GM19372 (cell line): ENCODE measurements at regions not wholly inside any gene's neighbourhood (a gene's known extent, or its start where the extent isn't known, plus 50 kb on each side); places are given as distances from the start of the nearest gene placed in this dataset.

Source experiments
- ATAC-seq: cut with Tn5 transposase; IDR thresholded peaks from one replicate; pipeline ENCODE4 v1.9.1; 2021; ENCODE audit warnings: mild to moderate bottlenecking, low read depth, moderate library complexity; ENCODE audit not compliant: unreplicated experiment

DNA sequence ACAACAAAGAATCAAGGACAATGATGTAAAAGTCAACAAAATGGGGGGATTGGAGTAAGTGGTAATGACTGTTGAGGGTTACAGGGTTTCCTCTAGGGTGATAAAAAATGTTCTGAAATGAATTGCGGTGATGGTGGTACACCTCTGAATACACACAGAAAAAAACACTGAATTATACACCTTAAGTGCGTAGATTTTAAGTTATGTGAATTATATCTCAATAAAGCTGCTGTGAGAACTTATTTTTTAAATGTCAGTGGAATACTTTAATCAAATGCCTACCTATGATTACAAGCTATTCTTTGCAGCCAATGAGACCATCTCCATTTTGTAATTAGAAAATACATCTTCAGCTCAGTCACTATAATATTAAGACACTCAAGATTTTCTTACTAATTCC, 53.5 kb downstream of the ZNF608 start:
- no peak for ATAC-seq

DNA sequence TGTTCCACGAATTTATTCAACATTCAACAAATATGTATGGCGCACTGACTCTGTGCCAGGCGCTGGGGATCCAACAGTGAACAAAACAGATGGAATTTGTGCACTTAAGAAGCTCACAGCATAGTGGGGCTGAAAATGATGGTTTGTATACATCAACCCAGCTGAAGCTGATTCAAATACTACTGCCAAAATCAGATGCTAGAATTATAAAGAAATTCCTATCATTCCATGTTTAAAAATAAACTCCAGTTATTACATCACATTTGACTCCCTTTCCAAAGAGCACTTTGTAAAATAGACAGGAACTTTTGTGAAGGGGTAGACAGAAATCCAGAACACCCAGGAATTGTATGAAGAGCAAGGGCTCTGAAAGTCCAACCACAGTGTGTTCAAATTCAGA, 54.1 kb downstream of the ZNF608 start:
- no peak for ATAC-seq

- no peak for ATAC-seq
These were observed 56.8 kb downstream of the ZNF608 start for GRCh38 chr5:124689653-124690052.

- ATAC-seq = no peak
These were observed 60.0 kb downstream of the ZNF608 start for GRCh38 chr5:124686239-124687004.

- ATAC-seq = no peak
These were observed 61.0 kb downstream of the ZNF608 start for GRCh38 chr5:124685404-124685930.

- no peak for ATAC-seq
These were observed 62.4 kb downstream of the ZNF608 start for GRCh38 chr5:124683917-124684555.

GRCh38 chr5:124679578-124680199, 66.8 kb downstream of the ZNF608 start:
- ATAC-seq = no peak

DNA sequence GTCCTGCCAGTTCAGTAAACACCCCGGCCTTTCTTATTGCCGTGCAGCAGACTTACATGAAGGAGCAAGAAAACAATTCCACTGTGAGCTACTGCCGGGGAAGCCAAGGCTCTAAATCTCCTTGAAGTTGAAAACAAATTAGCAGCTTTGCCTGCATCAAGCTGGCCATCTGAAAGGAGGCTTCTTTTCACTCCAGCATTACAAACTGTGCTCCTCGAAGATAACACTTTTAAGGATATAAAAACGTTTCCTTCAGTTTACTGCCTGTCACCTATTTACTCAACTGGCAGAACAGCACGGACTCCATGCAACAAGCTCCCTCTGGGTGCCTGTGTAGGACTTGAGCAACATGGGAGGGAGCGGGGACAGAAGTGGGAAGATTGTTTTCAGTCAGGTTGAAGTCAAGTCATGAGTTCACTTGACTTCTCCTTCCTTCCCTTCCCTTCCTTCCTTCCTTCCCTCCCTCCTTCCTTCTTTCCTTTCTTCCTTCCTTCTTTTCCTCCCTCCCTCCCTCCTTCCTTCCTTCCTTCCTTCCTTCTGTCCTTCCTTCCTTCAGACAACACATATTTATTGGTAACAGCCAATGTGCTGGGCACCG, 67.4 kb downstream of the ZNF608 start:
- no peak for ATAC-seq

GRCh38 chr5:124678468-124678867, 68.0 kb downstream of the ZNF608 start:
- ATAC-seq = no peak

- no peak for ATAC-seq
These were observed 68.8 kb downstream of the ZNF608 start for GRCh38 chr5:124677374-124678351.

DNA sequence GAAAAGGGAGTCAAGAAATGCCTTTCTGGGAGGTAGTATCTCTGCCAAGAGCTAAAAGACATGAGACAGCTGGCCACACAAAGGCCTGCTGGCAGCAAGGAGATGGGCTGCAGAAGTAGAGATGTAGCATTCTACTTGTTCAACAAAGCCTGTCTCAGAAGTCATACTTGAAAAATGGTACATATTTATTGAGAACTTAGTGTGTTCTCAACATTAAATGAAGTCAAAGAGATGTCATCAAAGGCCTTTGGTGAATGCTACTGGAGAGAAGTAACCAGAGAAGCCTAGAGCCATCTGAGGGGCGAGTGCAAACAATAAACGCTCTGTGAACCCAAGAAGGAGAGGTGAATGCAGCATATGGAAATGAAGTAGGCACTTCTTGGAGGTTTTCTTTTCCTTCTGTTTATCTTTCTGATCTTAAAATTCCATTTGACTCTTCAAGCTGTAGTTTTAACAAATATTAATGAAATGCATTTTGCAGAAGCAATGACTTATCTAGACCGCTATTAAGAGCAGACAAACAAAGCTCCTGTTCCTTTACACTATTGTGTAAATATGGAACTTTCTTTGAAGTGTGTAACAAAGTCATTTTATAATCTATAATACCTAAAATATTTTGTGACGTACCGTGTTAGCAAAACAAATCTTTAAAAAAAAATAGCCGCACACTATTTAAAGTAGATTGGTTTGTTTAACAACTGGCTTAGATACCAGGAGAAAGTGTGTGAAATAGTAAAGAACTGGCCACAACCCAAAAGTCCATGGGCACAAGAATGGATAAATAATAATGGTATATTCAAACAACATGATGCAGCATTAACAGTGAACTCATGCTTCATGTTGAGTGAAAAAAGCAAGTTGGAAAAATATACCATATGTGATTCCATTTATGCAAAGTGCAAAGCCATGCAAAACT, 70.2 kb downstream of the ZNF608 start:
- ATAC-seq = no peak

DNA sequence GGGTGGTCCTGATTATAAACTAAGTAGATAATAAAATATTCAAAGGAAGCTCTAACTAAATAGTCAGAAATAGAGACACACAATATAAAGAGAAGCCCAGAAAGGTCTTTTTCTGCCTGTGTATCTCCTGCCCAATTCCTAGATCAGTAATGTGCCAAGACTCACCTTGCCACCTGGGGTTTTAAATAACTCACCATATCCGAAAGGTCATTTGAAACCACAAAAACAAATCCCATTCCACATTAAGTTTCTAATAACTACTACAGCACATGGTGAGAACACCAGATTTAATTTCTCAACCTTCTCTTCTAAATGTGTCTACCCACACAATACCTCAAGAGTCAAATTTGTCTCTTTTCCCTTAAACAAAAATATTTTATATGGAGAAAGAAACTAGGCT, 75.2 kb downstream of the ZNF608 start:
- ATAC-seq = no peak

- no peak for ATAC-seq
These were observed 75.7 kb downstream of the ZNF608 start for GRCh38 chr5:124670722-124671184.

DNA sequence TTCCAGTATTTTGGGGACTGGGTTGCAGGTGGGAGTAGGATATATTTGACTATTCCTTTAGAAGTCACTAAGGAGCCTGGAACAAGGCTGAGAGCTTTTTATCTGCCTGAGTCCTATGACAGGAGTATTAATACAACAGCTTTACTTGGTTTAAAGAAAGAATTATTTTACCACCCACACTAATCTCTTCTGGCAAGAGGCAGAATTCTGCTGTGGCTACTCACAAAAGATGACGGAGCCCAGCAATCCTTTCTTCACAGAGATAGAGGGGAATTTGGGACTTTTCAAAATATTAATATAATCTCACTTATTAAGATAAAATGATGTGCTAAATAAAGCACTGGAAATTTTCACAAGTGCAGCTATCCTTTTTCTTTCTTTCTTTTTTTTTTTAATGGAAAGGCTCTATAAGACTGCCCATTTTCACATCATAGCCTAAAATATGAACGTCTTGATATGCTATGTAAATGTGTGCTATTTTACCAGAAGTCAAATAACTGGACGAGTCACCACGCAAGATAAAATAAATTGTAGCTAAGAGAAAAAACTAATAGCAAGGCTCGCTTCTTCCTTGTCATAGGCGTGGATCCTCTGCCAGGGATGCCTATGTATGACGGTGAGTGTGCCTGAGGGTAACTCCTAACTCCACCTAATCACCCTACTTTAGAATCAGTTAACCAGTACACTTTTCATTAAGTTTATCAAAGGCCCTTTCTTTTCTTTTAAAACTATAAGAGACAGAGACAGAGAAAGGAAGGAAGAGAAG, 76.3 kb downstream of the ZNF608 start:
- no peak for ATAC-seq

GRCh38 chr5:124669300-124669648, 77.2 kb downstream of the ZNF608 start:
- ATAC-seq = no peak

- ATAC-seq = no peak
These were observed 77.8 kb downstream of the ZNF608 start for GRCh38 chr5:124668353-124669299.

DNA sequence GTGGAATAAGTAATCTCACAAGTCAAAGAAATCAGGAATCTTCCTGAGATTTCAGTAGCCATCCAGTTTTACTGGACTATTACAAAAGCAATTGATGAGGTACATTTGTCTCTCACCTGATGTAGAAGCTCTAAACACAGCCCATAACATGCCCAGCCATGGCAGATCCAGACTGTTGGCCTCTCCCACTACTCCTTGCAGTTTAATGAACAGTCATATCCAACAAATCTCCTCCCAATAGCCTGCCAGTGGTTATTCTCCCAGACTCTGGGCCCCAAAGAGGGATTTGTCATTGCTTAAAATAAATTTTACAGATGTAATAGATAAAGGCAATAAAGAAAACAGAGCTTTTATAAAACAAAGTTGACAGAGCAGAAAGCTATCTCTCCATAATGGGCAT, 80.8 kb downstream of the ZNF608 start:
- no peak for ATAC-seq
